Activated T-cell treated with anti-CD3 and anti-CD28 coated beads, Interleukin-2, amount 50 U/mL, for 48 hours (primary cell): ENCODE measurements at regions not wholly inside any gene's neighbourhood (a gene's known extent, or its start where the extent isn't known, plus 50 kb on each side); places are given as distances from the start of the nearest gene placed in this dataset.
"Not testable (repeated sequence)": the region's sequence is repeated elsewhere in the genome, so short reads cannot be mapped to it uniquely, and the experiment has no call there.

ENCODE experiments used
- DNase-seq, 2 experiments: peaks; one replicate each; pipeline ENCODE4 v3.0.0-alpha.2; 2020

DNA sequence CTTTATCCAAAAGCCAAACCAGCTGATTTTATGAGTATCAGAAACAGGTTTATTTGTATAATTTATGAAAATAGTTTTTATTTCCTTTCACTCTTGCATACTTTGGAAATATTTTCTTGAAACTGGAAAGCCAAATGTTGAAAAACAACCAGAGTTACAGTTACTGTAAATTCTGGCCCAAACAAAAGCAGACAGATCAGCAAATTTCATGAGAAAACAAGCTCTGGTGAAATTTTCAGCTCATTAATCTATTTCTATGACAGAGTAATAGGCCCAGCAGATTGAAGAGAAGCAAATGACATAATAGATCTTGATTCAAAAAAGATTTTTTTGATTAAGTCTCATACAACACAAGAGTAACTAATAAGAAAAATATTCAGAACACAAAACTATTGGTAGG is 182.7 kb downstream of the ENC1 start:
- DNase-seq = no peak

DNA sequence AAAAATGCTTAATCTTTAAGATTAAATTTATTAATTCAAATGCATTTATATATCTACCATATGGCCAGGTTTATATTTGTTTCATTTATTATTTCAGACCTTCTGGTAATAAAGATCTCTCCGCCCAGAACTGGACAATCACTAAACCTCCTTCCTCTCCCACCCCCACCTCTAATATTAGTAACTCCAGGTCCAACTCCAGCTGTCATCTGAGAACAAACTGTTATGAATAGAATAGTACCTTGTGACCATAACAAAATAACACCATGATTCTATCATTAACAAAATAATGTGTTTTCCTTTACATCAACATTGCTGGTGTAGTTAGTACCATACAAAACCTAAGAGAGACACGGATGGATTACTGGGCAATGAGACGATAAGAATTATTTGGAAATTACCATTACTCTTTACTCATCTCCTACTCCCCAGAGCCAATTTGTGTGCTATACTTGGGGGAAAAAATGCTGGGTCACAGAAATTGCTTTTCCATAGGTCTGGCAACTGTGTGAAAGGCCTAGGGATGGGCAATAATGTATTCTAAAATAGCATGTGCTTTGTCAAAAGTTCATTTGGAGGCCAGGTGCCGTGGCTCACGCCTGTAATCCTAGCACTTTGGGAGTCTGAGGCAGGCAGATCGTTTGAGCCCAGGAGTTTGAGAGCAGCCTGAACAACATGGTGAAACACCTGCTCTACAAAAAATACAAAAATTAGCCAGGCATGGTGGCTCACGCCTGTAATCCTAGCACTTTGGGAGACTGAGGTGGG is 186.1 kb downstream of the ENC1 start:
- no peak for DNase-seq

DNA sequence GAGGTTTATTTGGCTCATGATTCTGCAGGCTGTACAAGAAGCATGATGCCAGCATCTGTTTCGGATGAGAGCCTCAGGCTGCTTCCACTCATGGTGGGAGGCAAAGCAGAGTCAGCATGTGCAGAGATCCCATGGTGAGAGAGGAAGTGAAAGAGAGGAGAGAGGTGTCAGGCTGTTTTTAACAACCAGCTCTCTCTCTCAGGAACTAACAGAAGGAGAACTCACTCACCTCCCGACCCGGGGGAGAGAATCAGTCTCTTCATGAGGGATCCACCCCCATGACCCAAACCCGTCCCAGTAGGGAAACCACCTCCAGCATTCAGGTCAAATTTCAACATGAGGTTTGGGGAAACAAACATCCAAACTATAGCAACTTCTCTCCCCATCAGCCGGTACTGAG is 187.7 kb downstream of the ENC1 start:
- no peak for DNase-seq

DNA sequence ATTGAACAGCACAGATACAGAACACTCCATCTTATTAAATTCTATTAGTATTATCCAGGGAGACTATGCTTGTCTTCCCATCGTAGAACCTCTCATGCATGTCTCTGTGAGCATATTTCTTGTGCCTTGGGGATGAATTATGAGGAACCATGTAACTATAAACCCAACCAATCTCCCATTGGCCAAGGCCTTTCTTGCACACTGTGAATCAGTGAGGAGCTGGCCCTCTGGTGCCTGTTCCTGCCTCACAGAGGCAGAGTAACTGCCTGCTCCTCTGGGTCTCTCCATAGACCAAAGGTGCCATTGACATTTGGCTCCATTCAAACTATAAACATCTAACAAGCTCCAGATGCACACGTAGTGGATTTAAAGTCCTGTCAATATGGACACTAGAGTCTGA is 190.4 kb downstream of the ENC1 start:
- DNase-seq = no peak

DNA sequence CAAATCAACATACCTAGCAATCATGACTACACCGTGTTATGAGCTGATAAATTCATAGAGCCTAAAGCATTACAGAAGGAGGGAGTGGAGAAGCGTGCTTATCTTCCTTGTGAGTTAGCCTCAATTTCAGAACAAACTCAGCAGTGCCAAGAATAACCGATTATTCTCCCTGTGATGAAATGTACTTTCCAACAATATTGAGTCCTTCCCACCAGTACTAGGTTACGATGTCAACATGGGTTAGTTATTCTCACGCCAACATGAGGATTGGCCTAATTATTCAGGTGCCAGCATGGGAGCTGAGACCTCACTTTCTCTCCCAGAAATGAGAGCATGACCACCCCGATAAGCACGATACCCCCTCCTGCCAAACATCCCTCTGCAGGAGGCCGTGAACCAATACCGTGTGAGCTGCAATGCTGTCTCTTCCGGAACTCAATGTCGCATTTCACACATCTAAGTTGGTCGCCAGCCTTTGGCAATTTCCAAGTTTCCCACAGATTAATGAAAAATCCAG is 193.7 kb downstream of the ENC1 start:
- no peak for DNase-seq

DNA sequence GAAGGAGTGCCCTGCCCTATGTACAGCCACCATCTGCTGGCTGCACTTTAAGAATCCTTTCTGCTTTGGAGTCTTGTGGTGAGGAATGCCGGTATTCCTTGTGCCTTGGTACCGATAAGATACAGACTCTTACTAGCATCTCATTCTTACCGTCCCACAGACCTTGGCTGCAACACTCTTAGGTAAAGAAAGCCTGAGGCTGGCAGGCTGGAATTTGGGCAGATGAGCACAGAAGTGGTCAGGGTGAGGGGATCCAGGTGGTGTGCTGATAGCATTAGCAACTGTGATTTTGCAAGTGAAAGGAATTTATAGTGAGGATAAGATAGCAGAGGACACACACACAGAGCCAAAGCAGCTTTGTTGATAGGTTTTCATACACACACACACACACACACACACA is 198.1 kb downstream of the ENC1 start:
- DNase-seq = no peak

DNA sequence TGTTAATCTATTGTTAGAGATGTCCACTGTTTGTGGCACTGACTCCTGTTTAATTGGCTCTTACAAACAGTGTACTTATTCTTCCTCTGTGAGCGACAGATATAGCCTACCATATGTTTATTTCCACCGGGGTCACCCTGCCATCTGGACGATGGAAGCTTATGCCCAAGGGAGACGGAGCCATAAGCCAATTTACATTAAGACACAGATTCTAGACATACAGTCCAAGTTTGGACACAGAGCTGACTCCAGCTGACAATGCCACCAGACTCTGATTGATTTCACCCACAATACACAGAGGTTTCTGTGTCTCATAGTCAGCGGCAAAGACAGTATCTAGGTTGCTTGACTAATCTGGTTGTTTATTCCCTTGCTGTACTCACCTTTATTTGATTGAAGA is 198.9 kb downstream of the ENC1 start:
- DNase-seq = no peak

DNA sequence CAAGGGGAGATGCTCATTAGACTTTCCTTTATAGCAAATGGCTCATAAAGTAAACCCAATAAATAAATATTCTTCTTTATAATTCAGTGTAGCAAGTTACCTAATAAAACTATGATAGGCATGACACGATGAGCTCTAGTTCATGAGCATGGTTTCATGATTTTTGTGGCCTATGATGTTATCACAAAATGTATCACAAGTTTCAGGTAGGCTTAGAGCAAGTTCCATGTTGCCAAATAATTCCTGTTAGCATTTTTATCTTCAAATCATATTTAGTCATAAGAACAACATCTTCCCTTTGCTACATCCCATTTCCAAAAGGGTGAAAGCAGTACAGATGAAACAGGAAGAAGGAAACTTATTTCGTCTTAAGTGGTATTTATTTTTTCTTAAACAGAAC is 200.2 kb downstream of the ENC1 start:
- DNase-seq = no peak

DNA sequence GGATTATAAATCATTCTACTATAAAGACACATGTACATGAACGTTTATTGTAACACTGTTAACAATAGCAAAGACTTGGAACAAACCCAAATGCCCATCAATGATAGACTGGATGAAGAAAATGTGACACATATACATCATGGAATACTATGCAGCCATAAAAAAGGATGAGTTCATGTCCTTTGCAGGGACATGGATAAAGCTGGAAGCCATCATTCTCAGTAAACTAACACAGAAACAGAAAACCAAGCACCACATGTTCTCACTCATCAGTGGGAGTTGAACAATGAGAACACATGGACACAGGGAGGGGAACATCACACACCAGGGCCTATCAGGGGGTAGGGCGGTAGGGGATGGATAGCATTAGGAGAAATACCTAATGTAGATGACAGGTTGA is 202.7 kb downstream of the ENC1 start:
- DNase-seq = not testable (repeated sequence)

DNA sequence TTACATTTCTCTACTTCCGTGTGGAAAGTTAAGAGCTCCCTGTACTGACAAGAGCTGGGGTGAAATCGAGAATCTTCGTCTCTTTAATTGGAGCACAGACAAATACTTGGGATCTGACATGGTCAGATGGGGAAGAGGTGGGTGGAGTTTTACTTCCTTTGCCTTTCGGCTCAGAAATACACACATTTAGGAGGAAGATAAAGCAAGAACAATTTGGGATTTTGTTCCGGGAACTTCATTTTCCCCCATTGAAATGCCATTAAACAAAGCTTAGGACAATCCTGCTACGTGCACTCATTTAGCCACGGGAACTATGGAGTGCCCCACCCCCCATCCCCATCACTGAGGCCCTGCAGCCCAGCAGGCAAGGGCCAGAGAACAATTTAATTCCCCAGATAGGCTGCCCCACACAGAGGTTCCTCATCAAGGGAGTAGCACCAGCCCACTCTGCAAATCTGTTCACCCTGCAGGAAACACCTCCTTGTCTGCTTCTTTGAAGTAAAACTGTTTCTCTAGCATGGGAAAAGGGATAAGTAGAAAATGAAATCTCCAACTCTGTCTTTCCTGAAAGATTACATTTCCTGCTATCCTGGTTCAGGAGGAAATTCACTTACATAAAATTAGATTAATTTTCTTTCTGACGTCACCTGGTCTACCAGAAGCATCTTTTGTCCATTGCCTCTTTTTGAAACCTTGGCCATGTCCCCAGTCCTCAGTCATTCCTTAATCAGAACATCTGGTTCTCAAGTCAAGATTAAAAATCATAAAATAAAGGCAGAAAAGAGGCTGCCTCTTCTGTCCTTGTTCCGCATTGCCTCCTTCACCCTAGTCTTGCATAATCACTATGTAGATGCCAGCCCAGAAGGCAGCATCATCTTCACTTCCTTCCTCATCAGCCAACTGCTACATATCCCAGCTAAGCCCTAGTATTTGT is 206.4 kb downstream of the ENC1 start:
- DNase-seq = no peak

DNA sequence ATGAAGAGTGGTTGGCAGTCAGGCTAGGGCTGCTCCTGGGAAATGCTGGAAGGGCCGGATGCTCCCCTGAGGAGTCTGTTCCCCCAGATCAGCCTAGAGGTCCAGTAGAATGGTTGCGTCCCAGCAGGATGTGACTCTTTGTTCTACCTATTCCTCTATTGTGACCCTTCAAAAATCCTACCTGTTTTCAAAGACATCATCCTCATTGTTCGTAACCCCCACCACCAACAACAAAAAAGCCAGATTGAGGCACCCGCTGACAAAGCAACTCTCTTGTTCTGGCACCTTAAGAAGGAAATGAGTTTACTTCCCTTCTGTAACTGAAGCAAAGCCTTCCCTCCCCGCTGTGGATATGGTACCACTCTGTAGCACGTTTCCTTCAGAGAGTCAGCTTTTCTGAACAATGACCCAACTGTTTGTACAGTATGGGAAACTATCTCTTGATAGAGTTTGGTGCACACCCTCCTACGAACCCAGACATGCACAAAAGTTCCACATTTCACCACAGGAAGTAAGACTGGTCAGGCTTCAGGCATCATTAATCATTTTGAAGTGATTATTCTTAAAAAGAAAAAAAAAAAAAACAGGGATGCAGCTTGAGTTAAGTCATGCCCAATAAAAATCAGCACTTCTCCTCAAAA is 207.2 kb downstream of the ENC1 start:
- DNase-seq = no peak

DNA sequence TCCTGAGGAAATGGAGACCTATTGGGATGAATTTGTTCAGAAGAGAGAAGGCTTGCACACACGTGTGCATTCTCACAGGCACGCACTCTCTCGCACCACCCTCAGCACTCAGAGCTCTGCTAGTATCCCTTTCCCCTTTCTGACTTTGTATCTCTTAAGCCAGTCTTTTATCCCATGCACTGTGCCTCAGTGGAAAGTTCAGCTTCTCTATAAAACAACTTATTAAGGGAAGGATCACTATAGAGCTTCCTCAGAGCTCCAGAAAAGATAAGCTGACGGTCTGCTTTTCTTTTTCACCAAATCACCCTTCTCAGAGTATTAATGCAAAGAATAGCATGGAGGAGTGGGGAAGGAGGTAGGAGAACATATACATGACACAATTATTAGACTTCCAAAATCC is 207.8 kb downstream of the ENC1 start:
- no peak for DNase-seq

DNA sequence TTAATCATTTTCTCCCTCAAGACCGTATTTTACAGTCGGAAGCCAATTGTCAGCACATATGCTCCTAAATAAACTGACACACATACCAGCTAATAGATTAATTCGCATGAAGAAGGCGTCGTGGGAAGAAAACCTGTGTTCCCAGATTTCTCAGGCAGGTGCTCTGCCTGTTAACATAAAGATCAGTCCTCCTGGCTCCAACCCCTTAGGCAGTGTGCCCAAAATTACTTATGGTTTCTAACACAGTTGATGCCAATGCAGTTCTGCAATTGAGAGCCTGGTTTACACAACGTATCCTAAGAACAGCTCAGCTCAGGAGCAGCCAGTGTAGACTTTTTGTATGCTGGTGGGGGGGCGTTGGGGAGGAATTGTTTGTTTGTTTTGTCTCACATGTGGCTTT is 208.3 kb downstream of the ENC1 start:
- DNase-seq = no peak

DNA sequence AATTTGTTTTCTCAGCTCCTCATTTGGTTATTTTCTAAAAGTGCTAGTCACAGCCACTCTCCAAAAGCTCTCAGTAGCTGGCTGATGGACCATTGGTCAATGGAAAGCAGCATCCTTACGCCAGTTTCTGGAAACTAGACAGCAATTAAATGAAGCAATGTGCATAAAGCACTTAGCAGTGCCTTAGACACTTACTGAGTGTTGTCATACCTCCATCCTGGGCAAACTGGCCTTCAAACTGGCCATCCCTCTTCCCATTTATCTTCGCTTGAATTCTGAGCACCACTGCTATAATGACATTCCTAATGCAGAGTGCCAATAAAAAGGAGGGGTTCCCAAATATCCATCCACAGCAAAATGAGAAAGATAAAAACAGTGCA is 209.2 kb downstream of the ENC1 start:
- no peak for DNase-seq

DNA sequence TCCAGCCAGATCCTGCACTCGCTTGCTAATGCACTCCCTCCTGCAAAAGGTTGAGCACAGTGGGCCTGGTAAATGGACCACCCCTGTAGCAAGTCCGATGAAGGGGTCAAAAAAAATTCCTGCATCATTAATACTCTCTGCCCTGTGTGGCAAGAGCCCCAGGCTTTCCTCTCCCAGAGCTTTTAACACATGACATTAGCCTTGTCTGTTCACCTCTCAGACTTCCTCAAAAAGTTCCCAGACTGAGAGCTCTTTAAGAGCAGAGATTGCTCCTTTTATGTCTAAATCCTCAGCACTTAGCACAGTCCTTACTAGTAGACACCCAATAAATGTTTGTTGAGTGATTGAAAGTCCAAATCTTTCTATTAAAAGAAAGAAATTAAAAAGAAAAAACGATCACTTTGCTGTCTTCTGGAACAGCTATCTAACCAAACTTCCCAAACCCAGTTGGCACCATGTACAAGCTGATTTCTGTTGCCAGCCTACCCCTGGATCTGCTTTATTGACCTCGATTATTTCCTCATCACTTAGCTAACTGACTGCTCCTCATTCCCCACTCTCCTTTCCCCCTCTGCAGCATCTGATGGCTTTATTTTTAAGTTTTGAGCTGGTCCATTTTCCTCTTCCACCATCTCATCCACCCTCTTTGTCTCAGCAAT is 209.8 kb downstream of the ENC1 start:
- DNase-seq = no peak

DNA sequence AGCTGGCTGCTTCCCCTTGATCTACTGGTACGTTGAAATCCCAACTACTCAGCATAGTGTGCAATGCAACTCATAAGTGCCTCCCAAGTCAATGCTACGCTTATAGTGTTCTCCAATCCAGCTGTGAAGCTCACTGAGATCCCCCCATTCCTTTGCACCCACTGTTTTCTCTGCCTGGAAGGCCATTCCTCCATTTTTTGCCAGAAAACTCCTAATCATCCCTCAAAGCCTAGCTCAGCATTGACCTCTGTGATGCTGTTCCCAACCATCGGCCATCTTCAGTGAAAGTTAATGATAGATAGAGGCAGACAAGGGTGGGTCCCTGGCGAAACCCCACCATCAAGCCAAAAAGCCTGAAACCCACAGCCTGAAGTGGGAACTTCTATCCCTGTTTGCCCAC is 211.0 kb downstream of the ENC1 start:
- DNase-seq = no peak

DNA sequence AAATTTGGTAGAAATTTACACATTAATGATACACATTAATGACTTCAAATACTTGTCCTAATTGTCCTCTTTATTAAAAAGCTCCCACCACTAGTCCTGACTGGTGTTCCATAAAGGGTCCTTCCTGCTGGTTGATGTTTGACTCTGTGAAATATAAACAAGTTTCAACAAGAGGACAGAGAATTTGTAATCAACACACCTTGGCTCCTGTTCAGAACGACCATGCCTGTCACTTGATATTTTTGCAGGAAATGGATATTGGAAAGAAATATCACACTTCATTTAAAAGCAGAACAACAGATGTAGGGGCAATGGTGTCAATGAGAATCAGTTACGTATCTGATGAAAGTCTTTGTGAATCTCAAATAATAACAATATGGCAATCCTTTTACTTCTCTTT is 211.7 kb downstream of the ENC1 start:
- no peak for DNase-seq

DNA sequence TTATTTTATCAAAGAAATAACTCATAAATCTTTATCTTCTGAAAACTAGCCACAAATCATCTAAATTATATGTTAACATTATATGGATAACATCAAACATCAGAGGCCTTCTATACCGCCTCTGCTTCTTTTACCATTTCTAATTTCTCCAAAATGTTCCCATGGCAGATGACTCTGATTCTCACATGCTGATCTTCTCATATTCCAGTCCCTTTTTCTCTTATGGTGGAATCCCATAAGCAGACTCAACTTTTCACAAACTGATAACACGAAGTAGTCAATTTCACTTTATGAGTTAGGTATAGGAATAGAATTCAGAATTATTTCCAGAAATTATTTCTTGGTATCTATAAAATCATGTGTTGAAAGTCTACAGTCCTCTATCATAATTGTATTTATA is 212.3 kb downstream of the ENC1 start:
- no peak for DNase-seq

DNA sequence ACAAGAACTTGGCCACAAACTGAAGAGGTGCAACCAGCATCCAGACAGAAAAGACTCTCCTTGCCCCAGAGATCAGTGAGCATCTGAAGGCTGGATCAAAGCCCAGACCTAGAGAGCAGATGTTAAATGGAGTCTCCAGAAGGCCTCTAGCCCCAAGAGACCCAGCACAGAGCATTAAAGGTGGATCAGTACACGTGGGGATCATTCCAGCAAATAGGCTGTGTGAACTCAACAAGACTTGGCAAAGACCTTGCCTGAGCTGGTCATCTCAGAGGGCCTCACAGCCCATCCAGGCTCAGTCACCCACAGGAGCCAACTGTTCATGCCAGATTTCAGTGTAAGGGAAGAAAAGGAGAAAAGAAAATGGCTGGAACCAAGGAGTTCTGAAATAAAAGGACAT is 214.0 kb downstream of the ENC1 start:
- no peak for DNase-seq

DNA sequence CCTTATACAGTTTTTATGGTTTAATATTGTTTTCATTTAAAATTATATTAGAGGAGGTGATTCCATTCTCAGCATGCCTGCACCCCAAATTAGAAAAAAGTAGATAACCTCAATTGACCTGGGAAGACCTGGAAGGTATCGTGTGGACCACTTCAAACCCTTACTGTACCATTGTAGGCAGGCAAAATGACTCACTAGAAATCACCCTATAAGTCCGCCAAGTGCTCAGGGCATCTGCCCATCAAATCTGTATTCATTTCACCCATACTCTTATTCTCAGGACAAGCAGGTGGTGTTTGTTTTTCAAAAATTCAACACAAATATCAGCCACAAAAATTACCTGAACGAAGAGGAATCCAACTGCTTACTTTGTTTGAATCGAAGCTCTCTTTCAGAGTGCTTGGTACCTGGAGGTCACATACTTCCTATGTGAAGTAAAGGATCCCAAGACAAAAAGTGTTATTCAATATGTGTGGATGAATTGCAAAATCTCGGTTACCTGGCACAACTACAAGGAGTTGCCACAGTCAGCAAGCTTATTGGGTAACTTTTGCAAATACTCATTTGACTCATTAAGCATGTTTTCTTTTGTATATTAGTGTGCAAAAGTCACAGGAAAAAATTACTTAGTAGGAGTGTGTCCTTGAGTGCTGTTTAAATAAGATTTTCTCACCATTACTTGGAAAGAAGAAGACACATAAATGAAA is 216.2 kb downstream of the ENC1 start:
- DNase-seq = no peak

DNA sequence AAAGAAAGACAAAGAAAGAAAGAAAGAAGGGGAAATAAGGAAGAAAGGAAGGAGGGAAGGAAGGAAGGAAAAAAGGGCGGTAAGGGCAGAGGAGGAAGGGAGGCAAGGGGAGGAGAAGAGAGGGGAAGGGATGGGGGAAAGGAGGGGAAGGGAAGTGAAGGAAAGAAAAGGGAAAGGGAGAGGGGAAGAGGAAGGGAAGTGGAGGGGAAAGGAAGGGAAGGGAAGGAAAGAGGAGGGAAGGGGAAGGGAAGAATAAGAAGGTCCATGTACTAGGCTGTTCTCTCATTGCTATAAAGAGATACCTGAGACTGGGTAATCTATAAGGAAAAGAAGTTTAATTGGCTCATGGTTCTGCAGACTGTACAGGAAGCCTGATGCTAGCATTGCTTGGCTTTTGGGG is 217.1 kb downstream of the ENC1 start:
- no peak for DNase-seq

DNA sequence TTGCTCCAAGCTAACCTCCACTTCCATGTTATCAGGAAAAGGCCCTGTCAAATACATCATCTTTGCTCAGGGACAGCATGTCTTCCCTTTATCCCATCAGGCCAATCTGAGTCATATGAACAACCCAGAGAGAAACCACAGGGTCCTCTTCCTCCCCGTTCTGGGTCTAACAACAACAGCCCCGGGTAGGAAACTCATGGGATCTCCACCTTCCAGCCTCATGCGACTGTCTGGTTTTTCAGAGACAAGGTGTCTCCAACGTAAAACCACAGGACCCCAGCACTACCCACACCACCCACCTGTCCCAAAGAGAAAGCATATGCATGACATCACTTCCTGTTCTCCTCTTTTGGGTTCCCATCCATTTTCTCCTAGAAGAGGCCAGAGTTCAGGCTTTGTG is 217.9 kb downstream of the ENC1 start:
- no peak for DNase-seq
